GM23338 (cell line): ENCODE measurements at regions not wholly inside any gene's neighbourhood (a gene's known extent, or its start where the extent isn't known, plus 50 kb on each side); places are given as distances from the start of the nearest gene placed in this dataset.

Experiments
- ATAC-seq: fragments of 200-7000 bp; cut with Tn5 transposase; 3 replicates; pipeline ENCODE4 v1.9.1; 2020
- DNase-seq: peaks from one replicate; pipeline ENCODE4 v3.0.0-alpha.2; 2015; ENCODE audit warnings: low spot score
- H2AFZ ChIP-seq: fragments of 200-600 bp; sonication (generic); 2 replicates; pipeline ENCODE4 v1.8.0; 2016; ENCODE audit warnings: antibody characterized with exemption, mild to moderate bottlenecking, moderate library complexity
- H3F3A ChIP-seq: fragments of 200-600 bp; sonication (generic); replicated peaks from 2 replicates; pipeline ENCODE4 v1.8.0; 2017; ENCODE audit warnings: antibody characterized with exemption, mixed run types, low read depth
- H3K27ac ChIP-seq: fragments of 200-600 bp; sonication (generic); 2 replicates; pipeline ENCODE4 v1.6.1; 2016; ENCODE audit warnings: low read depth
- H3K27me3 ChIP-seq: fragments of 200-600 bp; sonication (generic); 2 replicates; pipeline ENCODE4 v1.8.0; 2016; ENCODE audit warnings: mild to moderate bottlenecking, mixed run types, moderate library complexity; ENCODE audit not compliant: insufficient read depth
- H3K36me3 ChIP-seq: fragments of 200-600 bp; sonication (generic); 2 replicates; pipeline ENCODE4 v1.8.0; 2016; ENCODE audit warnings: mild to moderate bottlenecking; ENCODE audit not compliant: insufficient read depth
- H3K4me1 ChIP-seq: fragments of 200-600 bp; sonication (generic); 2 replicates; pipeline ENCODE4 v1.8.0; 2016; ENCODE audit warnings: mild to moderate bottlenecking, moderate library complexity; ENCODE audit not compliant: insufficient read depth
- H3K4me2 ChIP-seq: fragments of 200-600 bp; sonication (generic); 2 replicates; pipeline ENCODE4 v1.7.1; 2017; ENCODE audit warnings: mixed run types
- H3K4me3 ChIP-seq: fragments of 200-600 bp; sonication (generic); 2 replicates; pipeline ENCODE4 v1.6.1; 2016; ENCODE audit warnings: mixed run types
- H3K79me2 ChIP-seq: fragments of 200-600 bp; sonication (generic); replicated peaks from 2 replicates; pipeline ENCODE4 v1.8.0; 2017; ENCODE audit warnings: mild to moderate bottlenecking; ENCODE audit not compliant: insufficient read depth
- H3K9me2 ChIP-seq: fragments of 200-600 bp; sonication (generic); 2 replicates; pipeline ENCODE4 v1.8.0; 2017; ENCODE audit not compliant: insufficient read depth
- H4K20me1 ChIP-seq: fragments of 200-600 bp; sonication (generic); replicated peaks from 2 replicates; pipeline ENCODE4 v1.8.0; 2017; ENCODE audit warnings: mild to moderate bottlenecking; ENCODE audit not compliant: insufficient read depth
- H3K27ac Mint-ChIP-seq: 2 replicates; pipeline ENCODE4 v1.8.0; 2020; ENCODE audit warnings: inconsistent platforms, mild to moderate bottlenecking, moderate library complexity, mixed read lengths
- H3K27me3 Mint-ChIP-seq: 3 replicates; pipeline ENCODE4 v1.8.0; 2022; ENCODE audit warnings: low read depth, mild to moderate bottlenecking, moderate library complexity, mixed read lengths, inconsistent platforms; ENCODE audit not compliant: insufficient read depth, poor library complexity
- H3K36me3 Mint-ChIP-seq: 3 replicates; pipeline ENCODE4 v1.8.0; 2021; ENCODE audit warnings: low read depth, mild to moderate bottlenecking, inconsistent platforms, moderate library complexity, mixed read lengths
- H3K4me1 Mint-ChIP-seq: 3 replicates; pipeline ENCODE4 v1.8.0; 2020; ENCODE audit warnings: mild to moderate bottlenecking, inconsistent platforms, mixed read lengths
- H3K4me3 Mint-ChIP-seq: 3 replicates; pipeline ENCODE4 v1.8.0; 2021; ENCODE audit warnings: moderate library complexity, mild to moderate bottlenecking, inconsistent platforms, mixed read lengths
- H3K9me3 Mint-ChIP-seq: 3 replicates; pipeline ENCODE4 v1.8.0; 2020; ENCODE audit warnings: moderate library complexity, mild to moderate bottlenecking, inconsistent platforms, mixed read lengths
- CREB1 ChIP-seq: fragments of 250-450 bp; sonication (Bioruptor Pico); IDR thresholded peaks from 2 replicates; pipeline ENCODE4 v1.5.0; 2020; ENCODE audit warnings: low read depth, mild to moderate bottlenecking, moderate library complexity
- CTCF ChIP-seq, 2 experiments: fragments of 200-600 bp in 1 of 2; sonication (generic) in 1 of 2; conservative IDR thresholded peaks; 2 replicates each; pipeline versions ENCODE4 v1.5.1 to v1.6.1; 2016 to 2017; ENCODE audit warnings: antibody characterized with exemption in 2 of 2, low read depth in 2 of 2, mild to moderate bottlenecking in 2 of 2, moderate library complexity in 1 of 2
- ETS1 ChIP-seq: IDR thresholded peaks from 2 replicates; pipeline ENCODE4 v1.6.1; 2016; ENCODE audit warnings: antibody characterized with exemption
- EZH2 ChIP-seq: fragments of 200-600 bp; sonication (generic); IDR thresholded peaks from one replicate; pipeline ENCODE4 v1.8.0; 2017; ENCODE audit warnings: antibody characterized with exemption, mild to moderate bottlenecking, low read depth; ENCODE audit not compliant: unreplicated experiment
- EZH2phosphoT487 ChIP-seq: fragments of 200-600 bp; sonication (generic); IDR thresholded peaks from one replicate; pipeline ENCODE4 v1.8.1; 2018; ENCODE audit warnings: antibody characterized with exemption; ENCODE audit not compliant: unreplicated experiment
- JUNB ChIP-seq: IDR thresholded peaks from one replicate; pipeline ENCODE4 v1.6.1; 2016; ENCODE audit warnings: antibody characterized with exemption; ENCODE audit not compliant: unreplicated experiment
- NANOG ChIP-seq: IDR thresholded peaks from 2 replicates; pipeline ENCODE4 v1.6.1; 2016; ENCODE audit warnings: antibody characterized with exemption, borderline replicate concordance
- POLR2AphosphoS5 ChIP-seq: IDR thresholded peaks from 2 replicates; pipeline ENCODE4 v1.6.1; 2016; ENCODE audit warnings: antibody characterized with exemption, low read depth
- REST ChIP-seq: IDR thresholded peaks from one replicate; pipeline ENCODE4 v1.6.1; 2018; ENCODE audit warnings: antibody characterized with exemption; ENCODE audit not compliant: unreplicated experiment
- STAT1 ChIP-seq: IDR thresholded peaks from one replicate; pipeline ENCODE4 v1.6.1; 2016; ENCODE audit warnings: antibody characterized with exemption; ENCODE audit not compliant: unreplicated experiment
- ZNF114 ChIP-seq: fragments of 250-450 bp; sonication (Bioruptor Pico); IDR thresholded peaks from 2 replicates; pipeline ENCODE4 v1.5.0; 2020; ENCODE audit warnings: mild to moderate bottlenecking, moderate library complexity
- ZNF331 ChIP-seq: fragments of 250-450 bp; sonication (Bioruptor Pico); IDR thresholded peaks from 2 replicates; pipeline ENCODE4 v1.5.0; 2020; ENCODE audit warnings: low read depth, mild to moderate bottlenecking, moderate library complexity
- ZNF462 ChIP-seq: fragments of 250-450 bp; sonication (Bioruptor Pico); IDR thresholded peaks from 2 replicates; pipeline ENCODE4 v1.5.0; 2020; ENCODE audit warnings: mild to moderate bottlenecking, moderate library complexity

- no peaks in the 10 kb centered on the region for H3F3A ChIP-seq
- H3K4me2 ChIP-seq, result no peak overlapping the region
- no peaks in the 10 kb centered on the region for H3K36me3 Mint-ChIP-seq
- H3K4me1 ChIP-seq, result peaks cover 5% of the 10 kb centered on the region; the same call in 1 of the 2 replicates
- H3K27me3 ChIP-seq, result 0 out of 2 replicates have a peak, but pooled peaks cover 1% of the 10 kb centered on the region
- H2AFZ ChIP-seq, result no peak overlapping the region
- no peaks in the 10 kb centered on the region for H3K79me2 ChIP-seq
- TF ChIP-seq EZH2phosphoT487, result no peak
- TF ChIP-seq ETS1, result no peak
- no peak for TF ChIP-seq ZNF462
- no peak for TF ChIP-seq REST
- TF ChIP-seq EZH2, result no peak
- TF ChIP-seq ZNF114 (CRISPR knock-in tag), result no peak
- no peak for TF ChIP-seq ZNF331 (CRISPR knock-in tag)
- no peak for TF ChIP-seq STAT1
- no peak for TF ChIP-seq NANOG
- TF ChIP-seq CTCF (conservative IDR thresholded peaks at IDR 0.05; ENCODE audit: low read depth in 2 of 2), result no peak
- TF ChIP-seq CREB1, result no peak
- no peak for TF ChIP-seq POLR2AphosphoS5
- no peak for TF ChIP-seq JUNB
- H3K4me1 Mint-ChIP-seq, result peaks cover 16% of the 10 kb centered on the region
- H3K27me3 Mint-ChIP-seq, result peaks cover 14% of the 10 kb centered on the region
- ATAC-seq (no peak), DNase-seq (no peak)
- H3K4me3 ChIP-seq, result no peak overlapping the region
- no peaks in the 10 kb centered on the region for H4K20me1 ChIP-seq
- H3K9me3 Mint-ChIP-seq, result no peaks in the 10 kb centered on the region; the same call in 1 of the 3 replicates
- no peak overlapping the region for H3K4me3 Mint-ChIP-seq
- H3K27ac Mint-ChIP-seq, result no peak overlapping the region
- no peaks in the 10 kb centered on the region for H3K36me3 ChIP-seq
- no peaks in the 10 kb centered on the region for H3K9me2 ChIP-seq
- no peak overlapping the region for H3K27ac ChIP-seq
Observed at GRCh38 chr9:129420721-129421120, 200.2 kb downstream of the C9orf50 start.
